ENCODE measurements at regions not wholly inside any gene's neighbourhood (a gene's known extent, or its start where the extent isn't known, plus 50 kb on each side); places are given as distances from the start of the nearest gene placed in this dataset.
"Not testable (repeated sequence)": the region's sequence is repeated elsewhere in the genome, so short reads cannot be mapped to it uniquely, and the experiment has no call there.

DNA sequence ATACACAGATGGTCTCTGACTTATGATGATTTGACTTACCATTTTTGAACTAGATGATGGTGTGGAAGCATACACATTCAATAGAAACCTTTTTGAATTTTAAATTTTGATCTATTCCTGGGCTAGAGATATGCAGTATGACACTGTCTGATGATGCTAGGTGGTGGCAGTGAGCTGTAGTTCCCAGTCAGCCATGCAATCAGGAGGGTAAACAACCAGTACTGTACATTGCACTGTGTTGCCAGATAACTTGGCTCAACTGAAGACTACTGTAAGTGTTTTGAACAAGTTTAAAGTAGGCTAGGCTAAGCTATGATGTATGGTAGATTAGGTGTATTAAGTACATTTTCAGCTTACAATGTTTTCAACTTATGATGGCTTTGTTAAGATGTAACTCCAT lies 859.1 kb upstream of the ARRDC3 start:
- DNase-seq (ENCODE audit: low spot score), result no peak
- TF ChIP-seq, protein P1, sequence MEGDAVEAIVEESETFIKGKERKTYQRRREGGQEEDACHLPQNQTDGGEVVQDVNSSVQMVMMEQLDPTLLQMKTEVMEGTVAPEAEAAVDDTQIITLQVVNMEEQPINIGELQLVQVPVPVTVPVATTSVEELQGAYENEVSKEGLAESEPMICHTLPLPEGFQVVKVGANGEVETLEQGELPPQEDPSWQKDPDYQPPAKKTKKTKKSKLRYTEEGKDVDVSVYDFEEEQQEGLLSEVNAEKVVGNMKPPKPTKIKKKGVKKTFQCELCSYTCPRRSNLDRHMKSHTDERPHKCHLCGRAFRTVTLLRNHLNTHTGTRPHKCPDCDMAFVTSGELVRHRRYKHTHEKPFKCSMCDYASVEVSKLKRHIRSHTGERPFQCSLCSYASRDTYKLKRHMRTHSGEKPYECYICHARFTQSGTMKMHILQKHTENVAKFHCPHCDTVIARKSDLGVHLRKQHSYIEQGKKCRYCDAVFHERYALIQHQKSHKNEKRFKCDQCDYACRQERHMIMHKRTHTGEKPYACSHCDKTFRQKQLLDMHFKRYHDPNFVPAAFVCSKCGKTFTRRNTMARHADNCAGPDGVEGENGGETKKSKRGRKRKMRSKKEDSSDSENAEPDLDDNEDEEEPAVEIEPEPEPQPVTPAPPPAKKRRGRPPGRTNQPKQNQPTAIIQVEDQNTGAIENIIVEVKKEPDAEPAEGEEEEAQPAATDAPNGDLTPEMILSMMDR (IDR thresholded peaks at IDR 0.05), result no peak
- ATAC-seq (ENCODE audit: low FRiP score), result no peak

DNA sequence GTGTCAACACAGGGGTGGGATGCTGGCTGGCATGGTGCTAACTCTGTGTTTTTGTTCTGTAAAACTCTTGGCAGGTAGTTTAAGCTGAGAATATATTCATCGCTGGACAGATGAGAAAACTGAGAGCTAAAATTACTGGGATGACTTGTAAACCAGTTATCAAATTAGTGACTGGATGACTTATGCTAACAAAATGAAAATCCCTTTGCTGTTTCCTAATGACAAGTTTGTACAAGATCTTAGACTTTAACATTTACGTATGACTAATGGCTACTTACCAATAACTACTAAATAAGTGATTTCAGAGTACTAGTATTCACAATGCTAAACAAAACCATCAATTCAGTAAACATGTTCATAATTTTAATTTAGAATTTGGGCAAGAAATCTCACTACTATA lies 854.8 kb upstream of the ARRDC3 start:
- TF ChIP-seq, protein P1 (IDR thresholded peaks at IDR 0.05), result no peak
- DNase-seq (ENCODE audit: low spot score) (no peak), ATAC-seq (ENCODE audit: low FRiP score) (no peak)

DNA sequence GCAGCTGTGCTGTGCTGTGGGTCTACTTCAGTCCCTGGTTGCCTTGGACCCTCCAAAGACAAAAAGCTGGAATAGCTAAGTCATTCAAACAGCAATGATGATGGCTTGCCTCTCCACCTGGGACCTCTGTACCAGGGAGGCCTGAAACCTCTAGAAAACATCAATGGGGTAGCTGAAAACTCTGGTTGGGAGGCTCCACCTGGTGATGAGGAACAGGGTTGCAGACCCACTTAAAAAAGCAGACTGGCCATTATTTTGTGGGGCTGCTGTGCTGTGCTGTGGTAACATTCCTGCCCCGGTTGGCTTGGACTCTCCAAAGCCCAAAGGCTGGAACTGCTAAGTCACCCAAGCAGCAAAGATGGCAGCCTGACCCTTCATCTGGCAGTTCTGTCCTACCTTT lies 839.3 kb upstream of the ARRDC3 start:
- TF ChIP-seq, protein P1 (IDR thresholded peaks at IDR 0.05), result no peak
- no peak for ATAC-seq (ENCODE audit: low FRiP score)
- no peak for DNase-seq (ENCODE audit: low spot score)

DNA sequence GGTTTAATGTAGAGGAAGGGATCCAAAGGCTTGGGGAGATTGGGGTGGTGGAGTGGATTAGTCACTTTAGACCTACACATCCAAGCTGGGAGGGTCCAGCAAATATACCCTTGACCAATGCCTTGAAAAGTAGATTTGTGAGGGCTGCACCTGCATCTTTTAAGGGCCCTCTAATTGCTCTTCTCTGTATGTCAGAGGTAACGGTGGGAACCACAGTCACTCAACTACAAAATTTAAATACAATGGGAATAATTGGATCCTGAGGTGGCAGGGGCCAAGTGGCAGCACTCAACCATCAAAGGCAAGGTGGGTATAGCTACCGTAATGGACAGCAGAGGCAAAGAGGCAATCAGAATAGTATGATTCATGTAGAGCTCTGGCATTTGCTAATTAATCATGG lies 833.7 kb upstream of the ARRDC3 start:
- not testable (repeated sequence) for DNase-seq (ENCODE audit: low spot score); ATAC-seq (ENCODE audit: low FRiP score)

DNA sequence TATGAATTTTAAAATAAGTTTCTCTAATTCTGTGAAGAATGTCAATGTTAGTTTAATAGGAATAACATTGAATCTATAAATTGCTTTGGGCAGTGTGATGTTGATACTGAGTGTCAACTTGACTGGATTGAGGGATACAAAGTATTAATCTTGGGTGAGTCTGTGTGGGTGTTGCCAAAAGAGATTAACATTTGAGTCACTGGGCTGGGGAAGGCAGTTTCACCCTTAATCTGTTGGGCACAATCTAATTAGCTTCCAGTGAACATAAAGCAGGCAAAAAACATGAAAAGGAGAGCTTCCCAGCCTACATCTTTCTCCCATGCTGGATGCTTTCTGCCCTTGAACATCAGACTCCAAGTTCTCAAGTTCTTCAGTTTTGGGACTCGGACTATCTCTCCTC lies 832.0 kb upstream of the ARRDC3 start:
- TF ChIP-seq, protein P1 (IDR thresholded peaks at IDR 0.05), result no peak
- ATAC-seq (ENCODE audit: low FRiP score) (no peak), DNase-seq (ENCODE audit: low spot score) (no peak)

DNA sequence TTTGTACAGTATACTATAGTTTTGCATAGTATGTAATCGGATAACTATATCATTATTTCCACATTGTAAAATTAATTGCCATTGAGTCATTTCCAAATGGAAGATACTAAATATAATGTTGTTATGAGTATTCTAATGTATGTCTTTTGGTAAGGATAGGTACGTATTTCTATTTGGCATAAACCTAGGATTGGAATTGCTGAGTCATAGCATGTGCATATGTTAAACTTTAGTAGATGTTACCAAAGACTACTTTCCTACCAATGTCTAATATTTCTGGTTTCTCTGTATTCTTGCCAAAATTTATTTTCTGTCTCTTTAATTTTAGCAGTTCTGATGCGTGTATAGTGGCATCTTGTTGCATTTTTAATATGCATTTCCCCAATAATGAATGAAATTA lies 825.1 kb upstream of the ARRDC3 start:
- DNase-seq (ENCODE audit: low spot score), result no peak
- TF ChIP-seq, protein P1 (IDR thresholded peaks at IDR 0.05), result no peak
- ATAC-seq (ENCODE audit: low FRiP score), result no peak

DNA sequence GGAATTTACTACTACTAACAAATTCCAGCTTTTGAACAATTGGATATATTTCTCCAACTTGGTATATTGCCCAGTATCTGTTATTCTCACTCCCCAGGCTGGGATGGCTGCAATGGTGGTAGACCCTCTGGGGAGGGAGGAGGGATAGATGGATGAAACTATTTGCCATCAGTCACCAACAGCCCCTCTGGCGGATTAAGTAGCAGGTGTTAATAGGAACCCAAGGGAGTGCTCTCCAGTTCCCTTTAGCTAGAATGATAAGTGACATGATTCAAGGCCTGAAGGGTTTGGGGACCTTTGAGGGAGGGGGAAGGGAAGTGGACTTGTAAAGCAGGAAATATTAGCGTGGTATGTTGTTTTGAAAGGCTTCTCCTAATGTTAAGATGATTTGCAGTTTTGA lies 824.0 kb upstream of the ARRDC3 start:
- TF ChIP-seq, protein P1 (IDR thresholded peaks at IDR 0.05), result no peak
- DNase-seq (ENCODE audit: low spot score) (no peak), ATAC-seq (ENCODE audit: low FRiP score) (no peak)

DNA sequence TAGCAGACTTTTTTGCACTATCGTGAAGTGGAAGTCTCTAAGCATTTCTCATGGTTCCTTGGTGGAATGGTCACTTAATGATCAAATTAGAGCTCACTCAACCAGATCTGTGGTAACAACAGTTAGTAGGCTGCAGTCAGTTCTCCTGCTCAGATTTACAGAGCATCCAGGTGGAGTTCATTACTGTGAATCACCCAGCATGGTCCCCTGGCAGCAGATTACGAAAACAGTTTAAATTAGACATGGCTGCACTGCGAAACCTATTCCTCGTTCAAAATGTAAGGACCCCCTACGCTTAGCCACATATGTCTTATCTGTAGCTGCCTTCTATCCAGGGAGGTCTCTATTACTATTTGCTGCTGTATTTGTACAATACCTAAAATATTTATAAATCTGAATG lies 823.6 kb upstream of the ARRDC3 start:
- TF ChIP-seq, protein P1 (IDR thresholded peaks at IDR 0.05), result no peak
- ATAC-seq (ENCODE audit: low FRiP score), result no peak
- no peak for DNase-seq (ENCODE audit: low spot score)

DNA sequence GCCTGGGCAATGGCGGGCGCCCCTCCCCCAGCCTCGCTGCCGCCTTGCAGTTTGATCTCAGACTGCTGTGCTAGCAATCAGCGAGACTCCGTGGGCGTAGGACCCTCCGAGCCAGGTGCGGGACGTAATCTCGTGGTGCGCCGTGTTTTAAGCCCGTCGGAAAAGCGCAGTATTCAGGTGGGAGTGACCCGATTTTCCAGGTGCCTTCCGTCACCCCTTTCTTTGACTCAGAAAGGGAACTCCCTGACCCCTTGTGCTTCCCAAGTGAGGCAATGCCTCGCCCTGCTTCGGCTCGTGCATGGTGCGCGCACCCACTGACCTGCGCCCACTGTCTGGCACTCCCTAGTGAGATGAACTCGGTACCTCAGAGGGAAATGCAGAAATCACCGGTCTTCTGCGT lies 815.9 kb upstream of the ARRDC3 start:
- ATAC-seq (ENCODE audit: low FRiP score); DNase-seq (ENCODE audit: low spot score): not testable (repeated sequence)
